Motor neuron (in vitro differentiated cells): ENCODE measurements at regions not wholly inside any gene's neighbourhood (a gene's known extent, or its start where the extent isn't known, plus 50 kb on each side); places are given as distances from the start of the nearest gene placed in this dataset.

Experiments
- ATAC-seq, 8 experiments: fragments of 200-7000 bp; cut with Tn5 transposase; replicated peaks in 6 of 8; 2 replicates each; pipeline ENCODE4 v1.8.0; 2021; ENCODE audit warnings: mild to moderate bottlenecking in 8 of 8, moderate library complexity in 8 of 8
- H3K27ac ChIP-seq, 2 donors: fragments of 250-450 bp; sonication (Bioruptor Pico); 2 replicates each; pipeline ENCODE4 v1.9.0; 2021; ENCODE audit warnings: antibody characterized with exemption in 2 of 2, mild to moderate bottlenecking in 2 of 2, moderate library complexity in 1 of 2
- H3K4me1 ChIP-seq, 2 donors: fragments of 250-450 bp; sonication (Bioruptor Pico); replicated peaks in 1 of 2; 2 replicates each; pipeline ENCODE4 v1.6.1; 2021; ENCODE audit warnings: antibody characterized with exemption in 2 of 2, mild to moderate bottlenecking in 2 of 2, moderate library complexity in 1 of 2
- H3K4me3 ChIP-seq, 5 donors: fragments of 250-450 bp; sonication (Bioruptor Pico); 2 replicates each; pipeline ENCODE4 v1.9.0; 2021; ENCODE audit warnings: antibody characterized with exemption in 5 of 5, mild to moderate bottlenecking in 5 of 5, moderate library complexity in 4 of 5
- WGBS, 10 experiments: fragments of 450-650 bp; shearing (Covaris generic); methylation state at CpG; one replicate each; pipeline ENCODE4 v1.0.0; 2022; 5-methylcytosine and 5-hydroxymethylcytosine counted together
- in situ Hi-C, 9 experiments: fragments of 400-800 bp; cut with MboI; loops; one replicate each; pipeline ENCODE4 v1.15.0; 2021; ENCODE audit warnings: low sequenced_read_pairs in 9 of 9, low pct_unique_long_range_greater_than_20kb in 2 of 9; ENCODE audit not compliant: unreplicated experiment in 9 of 9

DNA sequence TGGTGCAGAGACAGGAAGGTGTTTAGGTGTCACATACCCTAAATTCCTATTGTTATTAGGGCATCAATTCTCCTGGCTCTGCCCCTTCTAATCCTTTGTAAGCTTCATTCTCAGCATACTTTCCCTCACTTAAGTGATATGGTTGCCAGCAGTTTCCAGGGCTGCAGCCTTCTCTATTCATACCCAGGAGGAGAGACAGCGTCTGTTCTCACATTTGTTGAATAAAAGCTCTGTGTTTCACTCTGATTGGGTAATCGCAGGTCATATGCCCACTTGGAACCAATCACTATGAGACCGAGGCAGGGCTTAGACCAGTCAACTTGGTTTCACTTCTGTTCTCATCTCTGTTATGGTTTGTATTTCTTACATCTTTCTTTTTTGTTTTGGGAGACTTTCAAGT is 109.6 kb upstream of the MTPN start:
- peak in 6 of 8 experiments; percentile 65 to 100 (median 100) for ATAC-seq
- WGBS, 10 experiments = 0 to 100% (median 38%) methylated on average over 2 to 3 of the region's 3 CpGs
- Histone ChIP-seq H3K4me1 (no peaks in the 10 kb centered on the region), H3K27ac (no peak overlapping the region), H3K4me3 (peak overlapping the region in 1 of 5 donors; percentile 44)
- in situ Hi-C loops = no loop called here

DNA sequence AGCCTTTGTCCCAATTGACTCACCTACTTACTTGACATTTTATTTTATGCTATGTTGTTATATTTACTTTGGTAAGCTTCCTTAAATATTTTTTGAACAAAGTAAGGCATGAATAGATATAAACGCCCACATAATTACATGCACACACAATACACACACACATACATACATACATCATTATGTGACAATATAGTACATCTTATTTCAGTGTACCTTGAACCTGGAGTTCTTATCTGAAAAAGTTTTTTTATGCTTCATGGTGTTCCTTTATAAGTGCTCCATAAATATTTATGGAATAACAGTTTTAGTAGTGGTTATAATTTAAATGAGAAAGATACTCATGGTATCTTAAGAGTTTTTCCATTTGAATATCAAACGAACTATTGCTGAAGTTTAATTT is 102.8 kb upstream of the MTPN start:
- in situ Hi-C loops = no loop called here
- no peaks in the 10 kb centered on the region for H3K4me1 ChIP-seq
- H3K27ac ChIP-seq = no peak overlapping the region
- 0 to 82% (median 67%) methylated on average over 1 to 2 of the region's 2 CpGs; no CpG with 5 or more reads in 1 of the 10 experiments for WGBS, 10 experiments
- no peak overlapping the region for H3K4me3 ChIP-seq
- ATAC-seq = no peak

DNA sequence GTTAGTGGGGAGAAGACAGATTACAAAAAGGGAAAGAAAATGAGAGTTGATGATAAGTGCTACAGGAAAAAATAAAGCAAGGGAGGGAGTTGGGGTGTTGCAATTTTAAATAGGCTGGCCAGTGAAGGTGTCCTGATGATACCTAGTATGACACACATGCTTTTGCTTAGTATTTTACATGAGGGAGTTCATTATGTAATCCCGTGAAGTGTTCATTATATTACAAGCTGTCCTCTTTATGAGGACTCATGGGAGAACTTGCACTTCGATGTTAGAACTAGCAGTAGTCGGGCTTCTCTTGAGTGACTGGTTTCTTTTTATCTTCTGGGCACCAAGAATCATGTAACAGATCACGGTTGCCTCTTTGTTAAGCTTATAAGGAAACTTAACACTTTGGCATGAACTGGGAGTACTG is 102.3 kb upstream of the MTPN start:
- ATAC-seq = no peak
- in situ Hi-C loops = no loop called here
- 23 to 93% (median 82%) methylated on average over 2 to 4 of the region's 4 CpGs; no CpG with 5 or more reads in 1 of the 10 experiments for WGBS, 10 experiments
- H3K4me3 ChIP-seq = no peak overlapping the region
- no peak overlapping the region for H3K27ac ChIP-seq
- H3K4me1 ChIP-seq = no peaks in the 10 kb centered on the region

DNA sequence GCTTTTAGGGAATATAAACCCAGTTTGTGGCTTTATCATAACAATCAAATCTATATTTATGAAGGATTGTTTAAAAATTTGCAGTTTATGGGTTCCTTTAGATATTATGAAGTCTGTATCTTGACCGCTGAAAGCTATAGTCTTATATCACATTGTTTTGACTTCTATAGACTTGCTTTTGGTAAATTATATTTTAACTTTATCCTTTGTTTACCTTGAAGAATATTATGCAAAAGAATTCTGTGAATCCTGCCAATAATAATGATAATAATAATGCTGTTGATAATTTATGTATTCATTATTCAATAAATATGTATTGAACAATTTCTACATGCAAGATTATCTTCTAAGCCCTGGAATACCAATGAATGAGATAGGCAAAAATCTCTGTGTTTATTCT is 101.9 kb upstream of the MTPN start:
- 36 to 100% (median 100%) methylated on average over 1 of the region's 1 CpG; no CpG with 5 or more reads in 1 of the 10 experiments for WGBS, 10 experiments
- Histone ChIP-seq H3K27ac (no peak overlapping the region), H3K4me3 (no peak overlapping the region), H3K4me1 (no peaks in the 10 kb centered on the region)
- no peak for ATAC-seq
- in situ Hi-C loops = no loop called here

DNA sequence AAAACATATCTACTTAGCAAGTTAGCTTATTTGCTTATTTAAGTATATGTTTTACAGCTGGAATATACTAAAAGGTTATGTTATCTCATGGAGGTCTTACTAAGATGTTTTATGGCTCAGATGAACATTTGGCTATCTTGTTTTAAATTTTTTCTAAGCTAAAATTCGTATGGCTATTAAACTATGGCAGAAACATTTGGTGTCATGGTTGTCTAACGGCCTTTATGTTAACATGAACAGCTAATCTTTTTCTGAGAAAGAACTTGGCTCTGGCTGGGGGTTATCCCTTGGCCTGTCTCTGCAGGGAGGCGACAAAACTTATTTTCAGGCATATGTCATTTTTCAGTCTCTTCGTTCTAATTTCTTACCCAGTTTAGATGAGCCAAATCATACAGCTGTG is 101.5 kb upstream of the MTPN start:
- in situ Hi-C loops = no loop called here
- ATAC-seq = no peak
- no peaks in the 10 kb centered on the region for H3K4me1 ChIP-seq
- 28 to 100% (median 80%) methylated on average over 1 to 4 of the region's 4 CpGs; no CpG with 5 or more reads in 1 of the 10 experiments for WGBS, 10 experiments
- H3K27ac ChIP-seq = no peak overlapping the region
- H3K4me3 ChIP-seq = no peak overlapping the region

DNA sequence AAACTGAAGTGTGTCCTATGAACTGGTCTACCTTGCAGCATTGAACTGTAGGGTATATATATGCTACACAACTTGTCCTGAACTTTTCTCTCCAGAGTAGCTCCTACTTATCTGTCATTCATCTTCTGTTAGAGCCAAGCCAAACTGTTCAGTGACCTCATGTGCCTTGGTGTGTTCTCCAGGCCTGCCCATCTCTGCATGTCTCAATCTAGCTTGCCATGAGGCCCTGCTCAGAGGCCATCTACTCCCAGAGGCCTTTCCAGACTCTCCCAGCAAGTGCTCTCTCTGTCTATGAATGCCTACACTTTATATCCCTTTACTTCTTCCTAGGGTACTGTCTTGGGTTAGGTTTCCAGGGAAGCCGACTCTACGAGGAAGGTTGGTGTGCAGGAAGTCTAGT is 99.8 kb upstream of the MTPN start:
- no peak for ATAC-seq
- WGBS, 10 experiments = 0 to 100% (median 38%) methylated on average over 1 to 2 of the region's 2 CpGs; no CpG with 5 or more reads in 5 of the 10 experiments
- in situ Hi-C loops = no loop called here
- H3K27ac ChIP-seq = no peak overlapping the region
- no peak overlapping the region for H3K4me3 ChIP-seq
- no peaks in the 10 kb centered on the region for H3K4me1 ChIP-seq

DNA sequence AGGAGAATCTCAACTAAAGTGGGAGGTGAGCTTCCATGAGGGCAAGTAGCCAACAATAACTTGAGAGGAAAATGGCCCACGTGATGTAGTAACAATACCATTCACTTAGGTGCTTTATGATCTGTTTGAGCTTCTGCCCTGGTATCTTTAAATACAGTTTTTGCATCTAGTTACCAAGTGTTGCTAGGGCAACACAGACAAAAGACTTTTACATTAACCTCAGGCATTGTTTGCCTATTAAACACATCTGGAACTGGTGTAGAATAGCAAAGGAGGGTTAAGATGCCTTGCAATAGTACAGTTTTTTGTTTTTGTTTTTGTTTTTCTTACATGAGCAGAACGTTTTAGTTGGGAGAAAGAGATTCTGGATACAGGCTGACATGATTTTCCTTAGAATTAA is 97.7 kb upstream of the MTPN start:
- 0 to 100% (median 40%) methylated on average over 1 to 2 of the region's 2 CpGs; no CpG with 5 or more reads in 1 of the 10 experiments for WGBS, 10 experiments
- Histone ChIP-seq H3K27ac (no peak overlapping the region), H3K4me1 (peaks cover 0 to 6% of the 10 kb centered on the region in 2 donors), H3K4me3 (no peak overlapping the region)
- ATAC-seq = peak in 2 of 8 experiments; percentile 6 to 42
- in situ Hi-C loops = no loop called here

DNA sequence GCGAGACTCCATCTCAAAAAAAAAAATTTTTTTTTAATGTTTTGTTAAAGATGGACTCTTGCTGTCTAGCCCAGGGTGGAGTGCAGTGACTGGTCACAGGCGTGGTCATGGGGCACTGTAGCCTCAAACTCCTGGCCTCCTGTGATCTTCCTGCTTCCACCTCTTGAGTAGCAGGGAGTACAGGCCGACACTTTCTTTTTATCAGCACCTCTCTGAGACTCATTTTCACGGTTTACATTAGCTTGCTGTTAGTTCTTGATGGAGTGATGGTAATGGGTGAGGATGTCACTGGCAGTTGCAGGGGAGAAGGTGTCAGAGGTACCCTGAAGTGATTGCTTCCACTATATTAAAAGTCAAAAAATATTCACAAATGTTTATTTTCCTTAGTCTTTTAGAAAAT is 95.3 kb upstream of the MTPN start:
- WGBS, 10 experiments = 0 to 100% (median 77%) methylated on average over 1 to 4 of the region's 4 CpGs; no CpG with 5 or more reads in 4 of the 10 experiments
- H3K4me1 ChIP-seq = peaks cover 0 to 6% of the 10 kb centered on the region in 2 donors
- in situ Hi-C loops = no loop called here

DNA sequence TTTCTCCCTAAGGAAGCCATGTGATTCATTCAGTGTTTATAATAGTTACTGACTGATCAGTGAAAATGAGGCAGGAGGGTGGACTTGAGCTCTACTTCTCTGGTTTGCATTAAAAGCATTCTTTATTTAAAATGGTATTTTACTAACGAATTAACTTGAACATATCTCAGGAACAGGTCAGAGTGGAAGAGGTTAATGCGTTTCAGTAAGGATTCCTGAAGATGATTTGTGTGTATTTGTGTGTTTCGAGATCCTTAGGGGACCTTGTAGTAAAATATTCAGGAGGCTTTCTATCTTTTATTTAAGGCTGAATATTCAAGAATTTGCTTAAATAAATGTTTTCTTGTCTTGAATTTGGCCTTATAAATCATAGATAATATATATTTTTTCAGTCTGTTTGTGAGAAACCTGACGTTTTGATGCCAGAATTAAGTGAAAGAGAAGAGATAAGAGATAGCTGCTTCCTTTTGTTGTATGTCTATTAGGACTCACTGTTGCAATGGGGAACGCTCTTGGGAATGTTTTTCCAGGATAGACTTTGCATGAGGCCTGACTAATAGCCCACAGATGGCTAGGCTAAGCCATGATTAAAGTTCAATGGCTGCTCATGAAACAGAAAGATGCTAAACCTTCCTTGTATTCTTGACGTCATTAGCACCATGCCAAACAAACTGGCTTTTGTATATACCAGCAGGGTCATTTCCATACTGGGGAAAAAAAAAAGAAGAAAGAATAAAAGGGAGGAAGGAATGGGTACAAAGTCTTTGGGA is 93.8 kb upstream of the MTPN start:
- Histone ChIP-seq H3K4me1 (peaks cover 0 to 6% of the 10 kb centered on the region in 2 donors), H3K4me3 (no peak overlapping the region), H3K27ac (no peak overlapping the region)
- in situ Hi-C loops = no loop called here
- peak in 3 of 8 experiments; percentile 29 to 82 (median 72) for ATAC-seq
- 0 to 84% (median 45%) methylated on average over 1 to 6 of the region's 6 CpGs for WGBS, 10 experiments

More for the DNA sequence above, 95.3 kb upstream of the MTPN start:
- ATAC-seq = no peak
- Histone ChIP-seq H3K27ac (no peak overlapping the region), H3K4me3 (no peak overlapping the region)

DNA sequence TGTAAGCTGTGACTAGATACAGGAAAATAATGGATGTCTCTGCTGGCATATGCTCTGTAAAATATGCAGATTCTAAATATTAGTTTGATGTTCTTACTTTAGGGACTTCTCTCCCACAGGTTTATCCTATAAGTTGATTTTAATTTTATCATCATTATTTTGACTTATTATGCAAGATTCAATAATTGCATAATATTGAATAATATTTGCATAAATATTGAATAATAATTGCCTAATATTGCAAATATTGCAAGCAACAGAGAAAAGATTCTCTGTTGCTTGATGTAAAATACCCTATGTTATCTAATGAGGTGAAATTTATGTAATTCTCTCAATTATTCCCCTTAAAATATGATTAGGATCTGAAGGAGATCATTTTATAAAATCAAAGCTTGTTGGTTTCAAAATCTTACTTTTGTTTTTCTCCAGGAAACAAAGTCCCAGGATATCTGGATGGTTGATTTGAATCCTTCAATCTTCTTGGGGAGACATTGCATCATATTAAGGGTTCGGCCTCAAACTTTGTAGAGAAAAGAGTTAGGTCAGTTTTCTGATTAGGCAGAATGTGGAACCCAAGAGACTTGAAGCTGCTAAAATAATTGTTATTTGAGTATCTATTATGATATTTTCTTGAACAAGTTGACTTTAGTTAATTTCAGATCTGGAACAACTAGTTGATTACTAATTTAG is 92.8 kb upstream of the MTPN start:
- H3K4me3 ChIP-seq = no peak overlapping the region
- WGBS, 10 experiments = 14 to 100% (median 100%) methylated on average over 1 of the region's 1 CpG; no CpG with 5 or more reads in 1 of the 10 experiments
- H3K4me1 ChIP-seq = peaks cover 0 to 6% of the 10 kb centered on the region in 2 donors
- ATAC-seq = no peak
- no peak overlapping the region for H3K27ac ChIP-seq
- in situ Hi-C loops = no loop called here

DNA sequence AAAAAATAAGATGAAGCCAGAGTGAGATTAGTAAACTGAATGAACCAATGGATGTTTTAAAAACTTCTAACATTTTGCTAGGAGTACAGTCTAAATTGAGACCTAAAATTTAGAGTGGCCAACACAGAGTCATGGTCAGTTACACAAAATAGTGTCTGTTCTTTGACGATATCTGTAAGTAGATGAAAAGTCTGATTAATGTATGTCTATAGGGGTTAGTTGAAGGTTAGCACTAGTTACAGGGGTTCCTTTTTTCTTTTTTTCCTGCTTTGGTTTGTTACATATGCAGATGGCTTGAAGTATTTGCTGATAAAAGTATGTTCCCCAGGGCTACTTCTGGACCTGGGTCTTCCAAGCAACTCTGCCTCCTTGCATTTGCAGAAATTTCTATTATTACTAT is 90.1 kb upstream of the MTPN start:
- H3K27ac ChIP-seq = no peak overlapping the region
- in situ Hi-C loops = no loop called here
- H3K4me1 ChIP-seq = peaks cover 8 to 16% of the 10 kb centered on the region in 2 donors
- WGBS, 10 experiments = 0 to 100% (median 82%) methylated on average over 1 of the region's 1 CpG; no CpG with 5 or more reads in 3 of the 10 experiments
- no peak for ATAC-seq
- no peak overlapping the region for H3K4me3 ChIP-seq

DNA sequence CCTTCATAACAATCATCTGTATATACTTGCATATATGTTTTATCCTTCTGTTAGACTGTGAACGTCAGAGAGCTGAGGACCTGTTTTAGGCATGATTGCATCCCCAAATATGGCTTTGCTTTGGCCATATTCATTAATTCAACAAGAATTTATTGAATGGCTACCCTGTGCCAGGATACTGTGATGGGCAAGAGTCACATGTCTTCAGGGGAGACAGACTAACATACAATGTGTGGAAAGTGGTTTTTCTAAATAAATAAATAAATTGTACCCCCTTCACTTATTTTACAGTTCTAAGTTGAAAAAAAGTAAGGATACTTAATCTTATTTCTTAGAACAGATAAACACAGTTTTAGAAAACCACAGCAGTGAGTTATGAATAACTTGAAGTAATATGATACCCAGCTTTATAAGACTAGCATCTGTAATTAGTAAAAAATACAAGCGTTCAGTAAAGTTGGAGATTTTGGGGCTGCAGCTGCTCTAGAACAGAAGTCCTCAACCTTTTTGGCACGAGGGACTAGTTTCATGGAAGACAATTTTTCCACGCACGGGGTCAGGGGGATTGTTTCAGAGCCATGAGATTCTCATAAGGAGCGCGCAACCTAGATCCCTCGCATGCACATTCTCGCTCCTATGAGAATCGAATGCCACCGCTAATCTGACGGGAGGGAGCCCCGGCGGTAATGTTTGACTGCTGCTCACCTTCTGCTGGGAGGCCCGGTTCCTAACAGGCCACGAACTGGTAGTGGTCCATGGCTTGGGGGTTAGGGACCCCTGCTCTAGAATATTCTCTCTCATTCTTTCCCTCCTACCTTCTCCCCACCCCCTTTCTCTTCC is 89.4 kb upstream of the MTPN start:
- no peak for ATAC-seq
- 8 to 94% (median 79%) methylated on average over 1 to 13 of the region's 16 CpGs for WGBS, 10 experiments
- Histone ChIP-seq H3K4me1 (peaks cover 8 to 18% of the 10 kb centered on the region in 2 donors), H3K4me3 (no peak overlapping the region), H3K27ac (no peak overlapping the region)
- in situ Hi-C loops = no loop called here
